ENCODE measurements at regions not wholly inside any gene's neighbourhood (a gene's known extent, or its start where the extent isn't known, plus 50 kb on each side); places are given as distances from the start of the nearest gene placed in this dataset.

DNA sequence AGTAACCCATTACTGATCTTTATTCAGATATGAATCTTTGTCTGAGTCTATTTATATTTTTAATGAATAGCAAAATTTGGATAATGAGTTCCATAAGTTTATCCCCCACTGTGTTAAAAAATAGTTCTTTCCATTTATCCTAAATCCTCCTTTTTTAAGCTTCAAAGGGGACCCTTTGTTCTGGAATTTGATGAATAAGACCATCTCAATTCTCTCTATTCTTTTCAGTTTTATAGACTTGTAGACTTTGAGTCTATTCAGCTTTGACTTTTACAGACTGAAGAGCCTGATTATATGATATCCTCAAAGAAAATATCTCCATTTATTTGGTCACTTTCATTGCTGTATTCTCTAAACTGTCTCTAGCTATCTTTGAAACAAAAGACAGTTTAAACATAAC is 2146.1 kb upstream of the CELF4 start:
- TF ChIP-seq, protein P1, sequence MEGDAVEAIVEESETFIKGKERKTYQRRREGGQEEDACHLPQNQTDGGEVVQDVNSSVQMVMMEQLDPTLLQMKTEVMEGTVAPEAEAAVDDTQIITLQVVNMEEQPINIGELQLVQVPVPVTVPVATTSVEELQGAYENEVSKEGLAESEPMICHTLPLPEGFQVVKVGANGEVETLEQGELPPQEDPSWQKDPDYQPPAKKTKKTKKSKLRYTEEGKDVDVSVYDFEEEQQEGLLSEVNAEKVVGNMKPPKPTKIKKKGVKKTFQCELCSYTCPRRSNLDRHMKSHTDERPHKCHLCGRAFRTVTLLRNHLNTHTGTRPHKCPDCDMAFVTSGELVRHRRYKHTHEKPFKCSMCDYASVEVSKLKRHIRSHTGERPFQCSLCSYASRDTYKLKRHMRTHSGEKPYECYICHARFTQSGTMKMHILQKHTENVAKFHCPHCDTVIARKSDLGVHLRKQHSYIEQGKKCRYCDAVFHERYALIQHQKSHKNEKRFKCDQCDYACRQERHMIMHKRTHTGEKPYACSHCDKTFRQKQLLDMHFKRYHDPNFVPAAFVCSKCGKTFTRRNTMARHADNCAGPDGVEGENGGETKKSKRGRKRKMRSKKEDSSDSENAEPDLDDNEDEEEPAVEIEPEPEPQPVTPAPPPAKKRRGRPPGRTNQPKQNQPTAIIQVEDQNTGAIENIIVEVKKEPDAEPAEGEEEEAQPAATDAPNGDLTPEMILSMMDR (conservative IDR thresholded peaks at IDR 0.05): no peak
- no peak for DNase-seq
- no peak overlapping the region for H3K27ac ChIP-seq (ENCODE audit: low read depth, low read length)
- H3K36me3 ChIP-seq (ENCODE audit: control insufficient read depth, insufficient read depth, low read length): no peaks in the 10 kb centered on the region
- H3K9me3 ChIP-seq (ENCODE audit: control insufficient read depth, low read length): no peaks in the 10 kb centered on the region
- H3K4me3 ChIP-seq (ENCODE audit: low read length): no peak overlapping the region
- no peaks in the 10 kb centered on the region for H3K27me3 Mint-ChIP-seq (ENCODE audit: insufficient read depth)
- no peaks in the 10 kb centered on the region for H3K4me1 ChIP-seq (ENCODE audit: control insufficient read depth, insufficient read depth, low read length)
- H3K27ac Mint-ChIP-seq: no peak overlapping the region
- H3K4me1 Mint-ChIP-seq: peaks cover 7% of the 10 kb centered on the region
- no peaks in the 10 kb centered on the region for H3K9me3 Mint-ChIP-seq
- no peak overlapping the region for H3K4me3 Mint-ChIP-seq
- no peak overlapping the region for H3K9ac ChIP-seq (ENCODE audit: extremely low read depth, low read length, poor library complexity, severe bottlenecking)
- no peaks in the 10 kb centered on the region for H3K36me3 Mint-ChIP-seq (ENCODE audit: low read depth)
- no peaks in the 10 kb centered on the region for H3K27me3 ChIP-seq (ENCODE audit: control insufficient read depth, insufficient read depth, low read length, poor library complexity, severe bottlenecking)

DNA sequence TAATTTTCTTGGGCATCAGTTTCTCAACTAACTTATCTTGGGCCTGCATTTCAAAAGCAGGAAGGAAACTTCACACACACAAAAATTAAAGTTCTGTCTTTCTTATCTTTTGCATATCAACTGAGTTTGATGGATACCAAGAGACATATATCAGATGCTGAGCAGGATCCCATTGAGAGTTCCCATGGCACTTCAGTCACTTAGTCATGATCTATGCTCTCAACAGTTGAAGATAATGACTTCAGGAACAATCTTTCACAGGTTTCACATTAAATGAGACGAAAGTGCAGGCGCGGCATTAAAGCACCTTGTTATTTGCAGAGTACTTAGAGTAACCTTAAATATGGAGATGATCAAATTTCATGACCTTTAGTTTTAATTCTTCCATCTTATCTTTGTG is 2139.8 kb upstream of the CELF4 start:
- no peaks in the 10 kb centered on the region for H3K27me3 Mint-ChIP-seq (ENCODE audit: insufficient read depth)

DNA sequence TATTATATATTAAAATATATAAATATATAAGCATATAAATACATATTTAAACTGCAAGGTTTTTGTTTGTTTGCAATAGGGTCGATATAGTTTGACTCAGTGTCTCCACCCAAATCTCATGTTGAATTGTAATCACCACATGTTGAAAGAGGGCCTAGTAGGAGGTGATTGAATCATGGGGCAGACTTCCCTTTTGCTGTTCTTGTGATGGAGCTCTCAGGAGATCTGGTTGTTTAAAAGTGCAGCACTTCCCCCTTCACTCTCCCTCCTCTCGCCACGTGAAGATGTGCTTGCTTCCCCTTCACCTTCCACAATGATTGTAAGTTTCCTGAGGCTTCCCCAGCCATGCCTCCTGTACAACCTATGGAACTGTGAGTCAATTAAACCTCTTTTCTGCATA is 2137.3 kb upstream of the CELF4 start:
- Histone ChIP-seq H3K27ac (ENCODE audit: low read depth, low read length) (no peak overlapping the region), H3K27me3 (ENCODE audit: control insufficient read depth, insufficient read depth, low read length, poor library complexity, severe bottlenecking) (no peaks in the 10 kb centered on the region), H3K9me3 (ENCODE audit: control insufficient read depth, low read length) (peaks cover 34% of the 10 kb centered on the region), H3K4me1 (ENCODE audit: control insufficient read depth, insufficient read depth, low read length) (peaks cover 5% of the 10 kb centered on the region), H3K4me3 (ENCODE audit: low read length) (no peak overlapping the region), H3K36me3 (ENCODE audit: control insufficient read depth, insufficient read depth, low read length) (no peaks in the 10 kb centered on the region), H3K9ac (ENCODE audit: extremely low read depth, low read length, poor library complexity, severe bottlenecking) (no peak overlapping the region)
- Mint-ChIP-seq H3K36me3 (ENCODE audit: low read depth) (peaks cover 15% of the 10 kb centered on the region), H3K4me3 (no peak overlapping the region), H3K27ac (no peak overlapping the region), H3K9me3 (peaks cover 35% of the 10 kb centered on the region), H3K4me1 (peaks cover 6% of the 10 kb centered on the region), H3K27me3 (ENCODE audit: insufficient read depth) (no peaks in the 10 kb centered on the region)
- DNase-seq: no peak
- 93 to 100% methylated on average over 2 to 3 of the region's 3 CpGs for WGBS, 2 experiments (ENCODE audit: insufficient coverage in 1 of 2, insufficient read length in 1 of 2)
- TF ChIP-seq, protein P1 (conservative IDR thresholded peaks at IDR 0.05): no peak

More for the DNA sequence above, 2139.8 kb upstream of the CELF4 start:
- H3K27me3 ChIP-seq (ENCODE audit: control insufficient read depth, insufficient read depth, low read length, poor library complexity, severe bottlenecking): no peaks in the 10 kb centered on the region
- H3K4me1 ChIP-seq (ENCODE audit: control insufficient read depth, insufficient read depth, low read length): peaks cover 5% of the 10 kb centered on the region
- no peak overlapping the region for H3K9ac ChIP-seq (ENCODE audit: extremely low read depth, low read length, poor library complexity, severe bottlenecking)
- H3K4me3 ChIP-seq (ENCODE audit: low read length): no peak overlapping the region
- no peak overlapping the region for H3K4me3 Mint-ChIP-seq
- no peaks in the 10 kb centered on the region for H3K36me3 ChIP-seq (ENCODE audit: control insufficient read depth, insufficient read depth, low read length)
- WGBS, 2 experiments (ENCODE audit: insufficient coverage in 1 of 2, insufficient read length in 1 of 2): 85 to 96% methylated on average over 3 of the region's 3 CpGs
- DNase-seq: no peak
- no peak overlapping the region for H3K27ac ChIP-seq (ENCODE audit: low read depth, low read length)
- H3K9me3 Mint-ChIP-seq: peaks cover 26% of the 10 kb centered on the region
- peaks cover 9% of the 10 kb centered on the region for H3K4me1 Mint-ChIP-seq
- peaks cover 10% of the 10 kb centered on the region for H3K36me3 Mint-ChIP-seq (ENCODE audit: low read depth)
- H3K9me3 ChIP-seq (ENCODE audit: control insufficient read depth, low read length): peaks cover 25% of the 10 kb centered on the region
- H3K27ac Mint-ChIP-seq: no peak overlapping the region
- TF ChIP-seq, protein P1 (conservative IDR thresholded peaks at IDR 0.05): no peak

Data from endodermal cell (in vitro differentiated cells).